CD4-positive, alpha-beta T cell (primary cell): ENCODE measurements at regions not wholly inside any gene's neighbourhood (a gene's known extent, or its start where the extent isn't known, plus 50 kb on each side); places are given as distances from the start of the nearest gene placed in this dataset.

ENCODE experiments used
- ATAC-seq: fragments of 200-7000 bp; cut with Tn5 transposase; one replicate; pipeline ENCODE4 v1.10.0; 2022; ENCODE audit warnings: mild to moderate bottlenecking; ENCODE audit not compliant: poor library complexity
- CTCF ChIA-PET: fragments of 350-600 bp; sonication (Branson Sonifier 250); formaldehyde crosslinking; loops from one replicate; lab custom pipeline; 2021; ENCODE audit warnings: antibody characterized with exemption, inconsistent platforms; lab: Charles Lee
- POLR2A ChIA-PET: fragments of 350-600 bp; sonication (Branson Sonifier 250); formaldehyde crosslinking; loops from one replicate; lab custom pipeline; 2021; ENCODE audit warnings: antibody characterized with exemption, inconsistent platforms; lab: Charles Lee
- DNase-seq, 14 experiments: peaks; one replicate each; pipeline ENCODE4 v3.0.0-alpha.2; 2013 to 2020; ENCODE audit warnings: mixed read lengths in 2 of 14
- H3K27ac ChIP-seq, 2 donors: one replicate each; pipeline versions ENCODE4 v1.5.1 to v1.7.0; 2013; ENCODE audit warnings: low read length in 2 of 2, low read depth in 1 of 2, mild to moderate bottlenecking in 1 of 2
- H3K27me3 ChIP-seq, 2 experiments: 1 replicate in 1 of 2; 2 replicates in 1 of 2; pipeline versions ENCODE4 v1.6.1 to v1.7.0; 2013; ENCODE audit warnings: low read length in 2 of 2, control low read depth in 1 of 2, mild to moderate bottlenecking in 1 of 2, moderate library complexity in 1 of 2; ENCODE audit not compliant: insufficient read depth in 2 of 2, control insufficient read depth in 1 of 2
- H3K36me3 ChIP-seq: one replicate; pipeline ENCODE4 v1.6.1; 2013; ENCODE audit warnings: low read length, control low read depth; ENCODE audit not compliant: insufficient read depth
- H3K4me1 ChIP-seq: one replicate; pipeline ENCODE4 v1.6.1; 2013; ENCODE audit warnings: low read length, control low read depth; ENCODE audit not compliant: insufficient read depth
- H3K4me3 ChIP-seq: one replicate; pipeline ENCODE4 v1.5.1; 2013; ENCODE audit warnings: mild to moderate bottlenecking, low read length, moderate library complexity
- H3K9me3 ChIP-seq, 2 experiments: 1 replicate in 1 of 2; 2 replicates in 1 of 2; pipeline versions ENCODE4 v1.6.1 to v1.7.0; 2013; ENCODE audit warnings: low read length in 2 of 2, mild to moderate bottlenecking in 2 of 2, control low read depth in 1 of 2, moderate library complexity in 1 of 2; ENCODE audit not compliant: control insufficient read depth in 1 of 2, insufficient read depth in 1 of 2
- H3K27ac Mint-ChIP-seq: one replicate; pipeline ENCODE4 v1.8.0; 2020; ENCODE audit warnings: mixed read lengths
- H3K27me3 Mint-ChIP-seq: one replicate; pipeline ENCODE4 v1.8.0; 2021; ENCODE audit warnings: mixed read lengths
- H3K36me3 Mint-ChIP-seq: one replicate; pipeline ENCODE4 v1.8.0; 2021; ENCODE audit warnings: low read depth, mixed read lengths
- H3K4me1 Mint-ChIP-seq: one replicate; pipeline ENCODE4 v1.8.0; 2021; ENCODE audit warnings: low read depth, mixed read lengths
- H3K4me3 Mint-ChIP-seq: one replicate; pipeline ENCODE4 v1.8.0; 2020; ENCODE audit warnings: mild to moderate bottlenecking, mixed read lengths
- H3K9me3 Mint-ChIP-seq: one replicate; pipeline ENCODE4 v1.8.0; 2020; ENCODE audit warnings: mixed read lengths
- intact Hi-C, 2 experiments: fragments of 100-400 bp; cut with DNase I in 1 of 2; cut with micrococcal nuclease in 1 of 2; formaldehyde crosslinking; loops; one replicate each; pipeline versions ENCODE4 v1.15.1 to v1.9.0; 2023 to 2025; cut with DNase I, micrococcal nuclease
- TF ChIP-seq, protein P1 (sequence below): fragments of 200-600 bp; IDR thresholded peaks from one replicate; pipeline ENCODE4 v1.8.0; 2022; ENCODE audit warnings: antibody characterized with exemption, mild to moderate bottlenecking

- CTCF ChIA-PET = no interaction called here
- ATAC-seq (no peak), DNase-seq (no peak)
- H3K9me3 ChIP-seq = no peaks in the 10 kb centered on the region
- POLR2A ChIA-PET = no interaction called here
- H3K4me3 ChIP-seq = no peak overlapping the region
- Mint-ChIP-seq H3K27ac (no peak overlapping the region), H3K4me3 (no peak overlapping the region), H3K9me3 (no peaks in the 10 kb centered on the region), H3K4me1 (no peaks in the 10 kb centered on the region), H3K36me3 (no peaks in the 10 kb centered on the region), H3K27me3 (peaks cover 9% of the 10 kb centered on the region)
- H3K27me3 ChIP-seq = no peaks in the 10 kb centered on the region
- intact Hi-C loops = no loop called here
- H3K36me3 ChIP-seq = no peaks in the 10 kb centered on the region
- TF ChIP-seq, protein P1, sequence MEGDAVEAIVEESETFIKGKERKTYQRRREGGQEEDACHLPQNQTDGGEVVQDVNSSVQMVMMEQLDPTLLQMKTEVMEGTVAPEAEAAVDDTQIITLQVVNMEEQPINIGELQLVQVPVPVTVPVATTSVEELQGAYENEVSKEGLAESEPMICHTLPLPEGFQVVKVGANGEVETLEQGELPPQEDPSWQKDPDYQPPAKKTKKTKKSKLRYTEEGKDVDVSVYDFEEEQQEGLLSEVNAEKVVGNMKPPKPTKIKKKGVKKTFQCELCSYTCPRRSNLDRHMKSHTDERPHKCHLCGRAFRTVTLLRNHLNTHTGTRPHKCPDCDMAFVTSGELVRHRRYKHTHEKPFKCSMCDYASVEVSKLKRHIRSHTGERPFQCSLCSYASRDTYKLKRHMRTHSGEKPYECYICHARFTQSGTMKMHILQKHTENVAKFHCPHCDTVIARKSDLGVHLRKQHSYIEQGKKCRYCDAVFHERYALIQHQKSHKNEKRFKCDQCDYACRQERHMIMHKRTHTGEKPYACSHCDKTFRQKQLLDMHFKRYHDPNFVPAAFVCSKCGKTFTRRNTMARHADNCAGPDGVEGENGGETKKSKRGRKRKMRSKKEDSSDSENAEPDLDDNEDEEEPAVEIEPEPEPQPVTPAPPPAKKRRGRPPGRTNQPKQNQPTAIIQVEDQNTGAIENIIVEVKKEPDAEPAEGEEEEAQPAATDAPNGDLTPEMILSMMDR = no peak
- no peak overlapping the region for H3K27ac ChIP-seq
- H3K4me1 ChIP-seq = no peaks in the 10 kb centered on the region
Observed at GRCh38 chr2:207216457-207216856, 50.7 kb upstream of the KLF7 start.

GRCh38 chr2:207217442-207217841 is 51.7 kb upstream of the KLF7 start:
- no peak overlapping the region for H3K4me3 ChIP-seq
- Mint-ChIP-seq H3K4me1 (no peaks in the 10 kb centered on the region), H3K4me3 (no peak overlapping the region), H3K9me3 (no peaks in the 10 kb centered on the region), H3K36me3 (no peaks in the 10 kb centered on the region), H3K27ac (no peak overlapping the region), H3K27me3 (peaks cover 11% of the 10 kb centered on the region)
- H3K36me3 ChIP-seq = no peaks in the 10 kb centered on the region
- ATAC-seq (no peak), DNase-seq (no peak)
- TF ChIP-seq, protein P1 = no peak
- H3K9me3 ChIP-seq = no peaks in the 10 kb centered on the region
- no peak overlapping the region for H3K27ac ChIP-seq
- ChIA-PET POLR2A (no interaction called here), CTCF (no interaction called here)
- H3K27me3 ChIP-seq = no peaks in the 10 kb centered on the region
- no peaks in the 10 kb centered on the region for H3K4me1 ChIP-seq
- intact Hi-C loops = no loop called here

DNA sequence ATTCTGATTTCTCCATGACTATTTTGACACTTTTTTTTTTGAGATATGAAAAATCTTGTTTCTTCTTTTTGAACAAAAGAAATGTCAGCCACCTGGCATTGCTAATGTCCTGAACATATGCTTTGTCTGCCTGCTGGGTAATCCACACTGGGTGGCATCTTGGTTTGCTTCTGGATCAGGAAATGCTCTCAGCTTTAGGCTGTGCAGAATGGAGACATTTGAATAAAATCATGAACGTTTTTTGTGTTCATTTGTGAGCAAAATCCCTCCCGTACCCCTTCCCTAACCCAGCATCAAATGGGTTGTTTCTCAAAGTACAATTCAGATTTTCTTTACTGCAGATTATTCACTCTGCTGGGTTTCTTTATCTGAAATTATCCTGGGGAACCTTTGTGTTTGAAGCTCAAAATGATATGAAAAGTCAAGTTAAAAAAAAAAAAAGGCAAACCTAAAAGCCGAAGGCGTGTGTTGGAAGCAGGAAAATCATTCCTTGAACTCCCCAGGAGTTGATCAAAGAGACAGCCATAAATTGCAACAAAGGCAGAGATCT is 53.4 kb upstream of the KLF7 start:
- intact Hi-C loops = no loop called here
- ChIA-PET CTCF (no interaction called here), POLR2A (interaction anchor here (0.7 kb wide), 1 partner anchor 112 kb away, joined by 3 read pairs; no protein-coding TSS in a partner anchor)
- Histone ChIP-seq H3K4me3 (no peak overlapping the region), H3K27ac (no peak overlapping the region), H3K27me3 (no peaks in the 10 kb centered on the region), H3K36me3 (no peaks in the 10 kb centered on the region), H3K4me1 (no peaks in the 10 kb centered on the region), H3K9me3 (no peaks in the 10 kb centered on the region)
- Mint-ChIP-seq H3K9me3 (no peaks in the 10 kb centered on the region), H3K27me3 (peaks cover 11% of the 10 kb centered on the region), H3K4me3 (no peak overlapping the region), H3K27ac (no peak overlapping the region), H3K36me3 (no peaks in the 10 kb centered on the region), H3K4me1 (peaks cover under 1% of the 10 kb centered on the region)
- TF ChIP-seq, protein P1 = no peak
- ATAC-seq (no peak), DNase-seq (no peak)
